Central memory CD8-positive, alpha-beta T cell (primary cell): ENCODE measurements at regions not wholly inside any gene's neighbourhood (a gene's known extent, or its start where the extent isn't known, plus 50 kb on each side); places are given as distances from the start of the nearest gene placed in this dataset.
"Not testable (repeated sequence)": the region's sequence is repeated elsewhere in the genome, so short reads cannot be mapped to it uniquely, and the experiment has no call there.

Source experiments
- ATAC-seq: fragments of 150-1000 bp; cut with Tn5 transposase; replicated peaks from 2 replicates; pipeline ENCODE4 v1.10.0; 2022; ENCODE audit warnings: mild to moderate bottlenecking, moderate FRiP score, moderate number of reproducible peaks; ENCODE audit not compliant: poor library complexity, severe bottlenecking; ENCODE audit errors: extremely low read depth
- DNase-seq, 2 donors: peaks; one replicate each; pipeline ENCODE4 v3.0.0; 2021; ENCODE audit warnings: low spot score in 2 of 2
- H3K27ac Mint-ChIP-seq: one replicate; pipeline ENCODE4 v1.8.0; 2022; ENCODE audit warnings: low read depth, mild to moderate bottlenecking, moderate library complexity, mixed read lengths
- H3K27me3 Mint-ChIP-seq: one replicate; pipeline ENCODE4 v1.8.0; 2022; ENCODE audit warnings: mixed read lengths
- H3K36me3 Mint-ChIP-seq: one replicate; pipeline ENCODE4 v1.8.0; 2022; ENCODE audit warnings: mild to moderate bottlenecking, moderate library complexity, mixed read lengths; ENCODE audit not compliant: insufficient read depth
- H3K4me1 Mint-ChIP-seq: one replicate; pipeline ENCODE4 v1.8.0; 2022; ENCODE audit warnings: mixed read lengths
- H3K4me3 Mint-ChIP-seq: one replicate; pipeline ENCODE4 v1.8.0; 2022; ENCODE audit warnings: mild to moderate bottlenecking, moderate library complexity, mixed read lengths
- H3K9me3 Mint-ChIP-seq: one replicate; pipeline ENCODE4 v1.8.0; 2022; ENCODE audit warnings: mixed read lengths

DNA sequence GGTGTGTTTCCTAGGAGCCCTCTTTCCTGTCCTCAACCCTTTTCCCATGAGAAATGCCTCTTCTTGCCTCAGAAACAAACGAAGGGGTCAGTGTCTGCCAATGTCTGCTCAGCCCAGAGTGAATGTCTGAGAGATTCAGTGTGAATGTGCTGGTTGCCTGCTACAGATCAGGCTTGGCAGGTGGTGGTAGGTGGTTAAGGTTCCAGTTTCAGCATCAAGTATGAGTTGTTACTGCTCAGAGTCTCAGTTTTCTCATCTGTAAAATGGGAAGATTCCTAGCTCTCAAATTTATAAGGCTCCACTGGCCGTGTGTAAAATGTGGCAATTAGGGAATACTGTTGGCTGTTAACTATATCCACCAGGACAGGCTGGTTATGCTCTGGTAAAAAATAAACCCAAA, 96.3 kb upstream of the PLGLB2 start:
- H3K4me1 Mint-ChIP-seq, ATAC-seq, H3K27ac Mint-ChIP-seq, DNase-seq, H3K27me3 Mint-ChIP-seq, H3K9me3 Mint-ChIP-seq, H3K4me3 Mint-ChIP-seq, H3K36me3 Mint-ChIP-seq: not testable (repeated sequence)

DNA sequence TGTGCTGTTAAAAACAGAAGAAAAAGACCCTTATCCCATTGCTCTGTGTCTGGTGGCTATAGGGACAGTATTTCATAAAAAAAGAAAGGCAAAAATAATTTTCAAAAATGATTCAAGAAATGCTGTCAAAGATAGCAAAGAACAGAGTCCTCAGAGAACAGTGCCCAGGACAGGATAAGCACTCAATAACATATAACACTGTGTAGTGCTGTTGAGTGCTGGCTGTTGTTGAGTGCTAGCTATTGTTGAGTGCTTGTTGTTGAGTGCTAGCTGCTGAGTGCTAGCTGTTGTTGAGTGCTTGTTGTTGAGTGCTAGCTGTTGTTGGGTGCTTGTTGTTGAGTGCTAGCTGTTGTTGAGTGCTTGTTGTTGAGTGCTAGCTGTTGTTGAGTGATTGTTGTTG, 94.5 kb upstream of the PLGLB2 start:
- H3K27me3 Mint-ChIP-seq, H3K9me3 Mint-ChIP-seq, H3K4me3 Mint-ChIP-seq: not testable (repeated sequence)

DNA sequence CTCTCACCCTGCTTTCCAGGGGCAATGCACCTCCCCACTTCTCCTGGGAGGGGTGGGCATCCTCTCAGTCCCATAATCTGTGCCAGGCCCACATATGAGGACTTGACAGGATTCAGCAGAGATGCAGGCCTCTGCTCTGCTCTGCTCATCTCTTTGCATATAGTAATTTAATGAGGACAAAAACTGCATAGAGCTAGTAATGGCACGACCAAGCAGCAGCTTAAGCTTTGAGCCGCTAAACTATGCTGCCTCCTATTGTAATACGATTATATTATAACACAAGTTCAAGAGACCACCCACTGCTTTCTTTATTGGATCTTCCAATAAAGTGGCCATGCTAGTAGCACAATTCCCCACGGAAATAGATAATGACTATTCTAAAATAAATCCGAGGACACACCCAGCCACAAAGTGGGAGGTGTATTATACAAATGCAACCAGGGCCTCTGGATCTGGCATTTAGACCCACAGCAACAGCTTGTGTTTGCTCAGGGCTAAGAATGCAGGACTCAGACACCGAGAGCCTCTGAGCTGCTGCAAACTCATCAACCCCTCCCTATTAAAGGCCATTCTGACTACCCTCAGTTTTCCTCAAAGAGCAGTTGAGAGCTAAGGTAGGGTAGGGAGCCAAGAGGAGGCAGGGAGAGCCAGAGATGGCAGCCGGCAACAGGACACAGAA, 93.6 kb upstream of the PLGLB2 start:
- H3K9me3 Mint-ChIP-seq, ATAC-seq, H3K4me3 Mint-ChIP-seq, H3K4me1 Mint-ChIP-seq, H3K27ac Mint-ChIP-seq, H3K36me3 Mint-ChIP-seq, DNase-seq, H3K27me3 Mint-ChIP-seq: not testable (repeated sequence)

More for the DNA sequence above, 94.5 kb upstream of the PLGLB2 start:
- not testable (repeated sequence) for ATAC-seq, DNase-seq, H3K4me1 Mint-ChIP-seq, H3K36me3 Mint-ChIP-seq, H3K27ac Mint-ChIP-seq

DNA sequence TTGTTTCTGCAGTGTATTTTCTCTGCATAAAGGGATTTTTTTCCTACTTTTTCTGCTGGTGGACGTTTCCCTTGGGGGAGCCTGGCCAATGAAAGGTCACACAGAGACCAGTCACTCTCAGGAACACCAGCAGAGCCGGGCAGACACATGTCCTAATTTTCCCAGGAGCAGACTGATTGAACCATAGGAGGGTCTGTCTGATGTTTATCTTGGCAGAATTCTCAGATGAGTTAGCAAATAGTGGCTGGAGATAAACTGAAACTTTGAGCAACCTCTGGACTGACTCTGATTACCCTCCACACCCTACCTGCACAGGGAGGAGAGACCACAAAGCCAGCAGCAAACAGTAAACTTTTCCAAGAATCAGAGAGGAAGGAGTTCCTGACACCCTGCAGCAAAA, 90.0 kb upstream of the PLGLB2 start:
- not testable (repeated sequence) for H3K27me3 Mint-ChIP-seq, ATAC-seq, H3K36me3 Mint-ChIP-seq, H3K4me1 Mint-ChIP-seq, DNase-seq, H3K9me3 Mint-ChIP-seq, H3K4me3 Mint-ChIP-seq, H3K27ac Mint-ChIP-seq

DNA sequence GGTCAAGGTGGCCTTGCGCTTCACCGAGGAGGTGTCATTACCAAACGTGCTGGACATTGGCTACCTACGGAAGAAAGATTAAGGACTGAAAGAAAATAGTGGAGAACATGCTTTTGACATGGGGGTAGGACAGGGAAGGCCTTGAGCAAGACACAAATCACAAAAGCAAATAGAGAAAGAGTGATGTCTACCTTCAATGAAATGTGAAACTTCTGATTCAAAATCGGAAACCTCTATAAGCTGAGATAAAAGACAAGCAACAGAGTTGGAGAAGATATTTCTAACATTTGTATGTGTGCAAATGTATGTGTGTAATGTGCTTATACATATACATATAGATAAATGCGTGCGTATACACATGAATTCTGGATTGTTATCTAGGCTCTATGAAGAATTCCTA, 89.5 kb upstream of the PLGLB2 start:
- H3K36me3 Mint-ChIP-seq, H3K4me1 Mint-ChIP-seq, DNase-seq, H3K4me3 Mint-ChIP-seq, ATAC-seq, H3K27me3 Mint-ChIP-seq, H3K9me3 Mint-ChIP-seq, H3K27ac Mint-ChIP-seq: not testable (repeated sequence)

DNA sequence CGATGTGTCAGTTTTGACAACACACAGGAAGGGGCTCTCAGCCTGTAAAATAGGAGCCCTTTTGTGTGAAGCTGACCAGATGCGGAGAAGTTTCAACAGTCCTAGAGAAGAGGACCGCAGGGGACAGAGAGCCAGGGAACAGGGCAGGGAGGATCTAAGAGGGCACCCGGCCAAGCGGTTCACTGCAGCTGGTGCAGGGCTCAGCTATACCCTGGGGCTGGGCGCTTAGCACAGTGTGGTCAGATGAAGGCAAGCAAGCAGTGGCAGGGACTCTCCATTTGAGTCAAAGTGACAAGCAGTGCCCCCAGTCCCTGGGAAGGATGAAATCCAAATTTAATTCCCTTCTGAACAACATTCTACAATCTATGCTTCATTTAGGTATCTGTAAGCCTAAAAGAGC, 88.9 kb upstream of the PLGLB2 start:
- not testable (repeated sequence) for H3K4me3 Mint-ChIP-seq, H3K9me3 Mint-ChIP-seq, H3K27ac Mint-ChIP-seq, ATAC-seq, H3K4me1 Mint-ChIP-seq, H3K27me3 Mint-ChIP-seq, DNase-seq, H3K36me3 Mint-ChIP-seq

DNA sequence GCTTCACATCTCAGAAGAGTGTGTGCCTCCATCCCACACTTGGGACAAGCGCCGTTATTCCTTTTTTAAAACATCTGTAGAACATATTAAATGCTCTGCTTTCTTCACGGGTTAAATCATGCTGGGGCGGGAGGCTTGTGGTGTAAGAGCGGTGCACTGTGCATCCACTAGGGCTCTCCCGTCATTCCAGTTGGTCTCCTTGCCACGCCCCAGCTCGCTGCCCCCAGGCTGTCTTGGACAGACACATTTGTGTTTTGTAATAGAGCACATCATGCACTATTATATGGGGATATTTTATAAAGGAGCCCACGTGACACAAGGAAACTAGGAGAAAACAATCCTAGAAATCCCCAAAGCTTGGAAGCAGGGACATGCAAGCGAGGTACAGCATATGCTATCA, 87.7 kb upstream of the PLGLB2 start:
- not testable (repeated sequence) for DNase-seq, H3K27me3 Mint-ChIP-seq, H3K27ac Mint-ChIP-seq, H3K4me1 Mint-ChIP-seq, H3K4me3 Mint-ChIP-seq, H3K36me3 Mint-ChIP-seq, H3K9me3 Mint-ChIP-seq, ATAC-seq

GRCh38 chr2:87662316-87663290, 85.3 kb upstream of the PLGLB2 start:
- not testable (repeated sequence) for DNase-seq, H3K27ac Mint-ChIP-seq, ATAC-seq, H3K4me3 Mint-ChIP-seq, H3K27me3 Mint-ChIP-seq, H3K36me3 Mint-ChIP-seq, H3K9me3 Mint-ChIP-seq, H3K4me1 Mint-ChIP-seq

- not testable (repeated sequence) for H3K9me3 Mint-ChIP-seq, H3K4me3 Mint-ChIP-seq, DNase-seq, ATAC-seq, H3K4me1 Mint-ChIP-seq, H3K36me3 Mint-ChIP-seq, H3K27me3 Mint-ChIP-seq, H3K27ac Mint-ChIP-seq
These were observed 84.5 kb upstream of the PLGLB2 start for GRCh38 chr2:87663347-87663746.

DNA sequence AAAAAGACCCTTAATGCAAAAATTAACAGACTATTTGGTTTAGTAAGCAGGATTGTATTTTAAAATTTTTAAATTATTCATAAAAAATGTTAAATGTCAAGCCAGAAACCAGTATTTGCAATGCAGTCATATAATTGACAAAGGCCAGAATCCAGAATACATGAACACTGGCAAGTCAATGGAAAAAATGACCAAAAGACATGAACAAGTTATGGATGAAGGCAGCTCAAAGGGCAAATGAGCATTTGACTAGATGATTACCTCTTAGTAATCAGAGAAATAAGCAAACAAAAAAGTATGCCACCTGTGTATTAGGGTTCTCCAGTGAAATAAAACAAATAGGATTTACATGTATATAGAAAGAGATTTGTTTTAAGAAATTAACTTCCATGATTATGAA, 80.9 kb upstream of the PLGLB2 start:
- not testable (repeated sequence) for H3K4me3 Mint-ChIP-seq, H3K9me3 Mint-ChIP-seq, DNase-seq, H3K27ac Mint-ChIP-seq, H3K36me3 Mint-ChIP-seq, H3K4me1 Mint-ChIP-seq, H3K27me3 Mint-ChIP-seq, ATAC-seq

DNA sequence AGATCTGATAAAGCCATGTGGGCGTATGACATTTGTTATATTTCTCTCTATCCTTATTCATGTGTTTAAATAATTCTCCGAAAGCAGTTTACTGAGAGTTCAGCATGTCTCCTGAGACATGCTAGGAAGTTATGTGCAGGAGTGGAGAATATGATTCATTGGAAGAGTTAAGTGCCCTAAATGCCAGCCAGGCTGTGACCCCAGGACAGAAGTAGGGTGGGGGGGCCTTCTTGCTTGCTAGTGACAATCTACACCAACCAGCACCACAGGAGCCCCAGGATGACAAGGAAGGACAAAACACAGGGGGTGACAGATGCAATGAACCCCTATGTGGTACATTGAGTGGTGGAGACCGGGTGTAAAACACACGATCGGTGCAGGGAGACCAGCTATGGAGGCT, 79.5 kb upstream of the PLGLB2 start:
- DNase-seq, H3K9me3 Mint-ChIP-seq, H3K4me1 Mint-ChIP-seq, ATAC-seq, H3K36me3 Mint-ChIP-seq, H3K4me3 Mint-ChIP-seq, H3K27me3 Mint-ChIP-seq, H3K27ac Mint-ChIP-seq: not testable (repeated sequence)

DNA sequence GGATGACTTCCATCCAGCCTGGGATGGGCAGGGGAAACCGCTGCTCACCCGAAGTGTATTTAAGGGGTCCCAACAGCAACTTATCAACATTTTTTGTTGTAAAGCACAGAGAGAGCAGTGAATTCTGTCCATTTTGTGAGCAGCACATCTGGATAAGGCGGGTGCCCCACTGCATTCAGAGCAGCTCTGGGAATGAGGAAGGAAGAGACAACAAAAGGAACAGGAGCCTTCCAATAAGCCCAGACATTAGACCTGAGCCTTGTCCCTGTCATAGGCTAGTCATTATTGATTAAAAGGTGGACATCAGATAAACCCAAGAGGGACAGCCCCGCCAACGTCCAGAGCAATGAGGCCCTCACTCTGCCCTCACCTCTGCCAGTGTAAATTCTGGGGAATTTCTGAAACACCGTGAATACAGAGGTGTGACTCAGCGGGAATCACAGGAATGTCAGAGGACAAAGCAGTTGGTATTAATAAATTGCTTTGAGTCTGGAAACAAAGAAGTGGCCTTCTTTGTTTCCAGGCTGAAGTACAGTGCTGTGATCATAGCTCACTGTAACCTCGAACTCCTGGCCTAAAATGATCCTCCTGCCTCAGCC, 78.2 kb upstream of the PLGLB2 start:
- H3K27ac Mint-ChIP-seq, DNase-seq, H3K4me1 Mint-ChIP-seq, H3K36me3 Mint-ChIP-seq, H3K27me3 Mint-ChIP-seq, H3K9me3 Mint-ChIP-seq, H3K4me3 Mint-ChIP-seq, ATAC-seq: not testable (repeated sequence)

GRCh38 chr2:87672404-87672803, 75.5 kb upstream of the PLGLB2 start:
- not testable (repeated sequence) for DNase-seq, H3K9me3 Mint-ChIP-seq, H3K27ac Mint-ChIP-seq, H3K4me3 Mint-ChIP-seq, ATAC-seq, H3K27me3 Mint-ChIP-seq, H3K36me3 Mint-ChIP-seq, H3K4me1 Mint-ChIP-seq
